SU-DHL-6 (cell line): ENCODE measurements at regions not wholly inside any gene's neighbourhood (a gene's known extent, or its start where the extent isn't known, plus 50 kb on each side); places are given as distances from the start of the nearest gene placed in this dataset.
A peak's percentile ranks its signal among the peaks of the same experiment; 100 is the strongest.

ENCODE experiments used
- H2AFZ ChIP-seq: fragments of 200-600 bp; sonication (generic); 2 replicates; pipeline ENCODE4 v1.6.1; 2014; ENCODE audit warnings: low read depth, mild to moderate bottlenecking, moderate library complexity, mixed read lengths, antibody characterized with exemption, low read length; ENCODE audit not compliant: severe bottlenecking
- H3F3A ChIP-seq: fragments of 200-600 bp; shearing (Covaris generic); 2 replicates; pipeline ENCODE4 v1.6.0; 2016; ENCODE audit warnings: antibody characterized with exemption, mild to moderate bottlenecking; ENCODE audit not compliant: insufficient read depth
- H3K27ac ChIP-seq: fragments of 200-600 bp; sonication (generic); 2 replicates; pipeline ENCODE4 v1.5.1; 2016; ENCODE audit warnings: low read depth, mild to moderate bottlenecking, low read length, moderate library complexity, mixed read lengths
- H3K27me3 ChIP-seq: fragments of 200-600 bp; sonication (generic), shearing (Covaris generic); 2 replicates; pipeline ENCODE4 v1.6.0; 2014; ENCODE audit warnings: mild to moderate bottlenecking, low read length
- H3K36me3 ChIP-seq: fragments of 200-600 bp; sonication (generic); 2 replicates; pipeline ENCODE4 v1.6.1; 2014; ENCODE audit warnings: mild to moderate bottlenecking, low read length, mixed read lengths
- H3K4me2 ChIP-seq: fragments of 300-600, 200-600 bp; shearing (Covaris generic), sonication (generic); 2 replicates; pipeline ENCODE4 v1.6.0; 2014; ENCODE audit warnings: low read length, low read depth, mild to moderate bottlenecking; ENCODE audit not compliant: poor library complexity, severe bottlenecking
- H3K4me3 ChIP-seq: fragments of 200-600 bp; sonication (generic); 2 replicates; pipeline ENCODE4 v1.5.1; 2014; ENCODE audit warnings: antibody characterized with exemption, low read length, mild to moderate bottlenecking, mixed read lengths; ENCODE audit not compliant: insufficient read depth, poor library complexity, severe bottlenecking
- H3K79me2 ChIP-seq: fragments of 200-600 bp; sonication (generic); 2 replicates; pipeline ENCODE4 v1.6.1; 2014; ENCODE audit warnings: mild to moderate bottlenecking, low read length, moderate library complexity; ENCODE audit not compliant: insufficient read depth
- H3K9ac ChIP-seq: fragments of 200-600 bp; sonication (generic); 2 replicates; pipeline ENCODE4 v1.7.0; 2014; ENCODE audit warnings: mild to moderate bottlenecking, low read length
- H3K9me2 ChIP-seq: fragments of 200-600 bp; sonication (generic); replicated peaks from 2 replicates; pipeline ENCODE4 v1.6.1; 2014; ENCODE audit warnings: low read length; ENCODE audit not compliant: insufficient read depth
- H3K9me3 ChIP-seq: fragments of 200-600 bp; sonication (generic); 2 replicates; pipeline ENCODE4 v1.6.1; 2014; ENCODE audit warnings: low read length, mixed read lengths; ENCODE audit not compliant: insufficient read depth
- H4K20me1 ChIP-seq: fragments of 200-600 bp; sonication (generic); 2 replicates; pipeline ENCODE4 v1.6.1; 2014; ENCODE audit warnings: low read depth, mild to moderate bottlenecking, antibody characterized with exemption, low read length, moderate library complexity, mixed read lengths
- CTCF ChIP-seq: fragments of 200-600 bp; sonication (generic); IDR thresholded peaks from one replicate; pipeline ENCODE4 v1.5.1; 2017; ENCODE audit warnings: antibody characterized with exemption, mild to moderate bottlenecking, low read length, moderate library complexity; ENCODE audit not compliant: insufficient read depth, poor library complexity, severe bottlenecking
- EZH2phosphoT487 ChIP-seq: fragments of 200-600 bp; sonication (generic), shearing (Covaris generic); conservative IDR thresholded peaks from 2 replicates; pipeline ENCODE4 v1.6.1; 2018; ENCODE audit warnings: mild to moderate bottlenecking, antibody characterized with exemption, low read length, moderate library complexity, mixed read lengths

GRCh38 chr3:79930196-79930595 is 162.4 kb upstream of the ROBO1 start:
- Histone ChIP-seq H3K9me2 (no peaks in the 10 kb centered on the region), H3K9ac (no peak overlapping the region), H4K20me1 (no peaks in the 10 kb centered on the region), H3K4me2 (no peak overlapping the region), H3K27me3 (no peaks in the 10 kb centered on the region), H3K4me3 (no peak overlapping the region), H3F3A (no peaks in the 10 kb centered on the region), H3K27ac (no peak overlapping the region), H3K36me3 (no peaks in the 10 kb centered on the region), H3K79me2 (no peaks in the 10 kb centered on the region), H3K9me3 (no peaks in the 10 kb centered on the region), H2AFZ (no peak overlapping the region)
- TF ChIP-seq EZH2phosphoT487 (no peak), CTCF (no peak)

- Histone ChIP-seq H2AFZ (no peak overlapping the region), H3K4me3 (no peak overlapping the region), H3F3A (no peaks in the 10 kb centered on the region), H3K27ac (peak overlapping the region; percentile 72), H3K36me3 (no peaks in the 10 kb centered on the region), H3K9me3 (no peaks in the 10 kb centered on the region), H3K27me3 (no peaks in the 10 kb centered on the region), H3K4me2 (peak overlapping the region; percentile 35), H3K79me2 (no peaks in the 10 kb centered on the region), H3K9ac (no peak overlapping the region), H4K20me1 (no peaks in the 10 kb centered on the region), H3K9me2 (no peaks in the 10 kb centered on the region)
- no peak for TF ChIP-seq EZH2phosphoT487
- TF ChIP-seq CTCF, result no peak
These were observed 161.1 kb upstream of the ROBO1 start for GRCh38 chr3:79928687-79929408.

- TF ChIP-seq CTCF (no peak), EZH2phosphoT487 (no peak)
- Histone ChIP-seq H2AFZ (no peak overlapping the region), H3K9ac (no peak overlapping the region)
These were observed 158.7 kb upstream of the ROBO1 start for GRCh38 chr3:79926522-79926921.

More at GRCh38 chr3:79926522-79926921, 158.7 kb upstream of the ROBO1 start:
- Histone ChIP-seq H3K9me3 (no peaks in the 10 kb centered on the region), H3K4me3 (no peak overlapping the region), H3K27ac (no peak overlapping the region), H3F3A (no peaks in the 10 kb centered on the region), H3K27me3 (no peaks in the 10 kb centered on the region), H3K4me2 (no peak overlapping the region), H3K79me2 (no peaks in the 10 kb centered on the region), H3K9me2 (no peaks in the 10 kb centered on the region), H3K36me3 (no peaks in the 10 kb centered on the region), H4K20me1 (no peaks in the 10 kb centered on the region)
